ENCODE measurements at regions not wholly inside any gene's neighbourhood (a gene's known extent, or its start where the extent isn't known, plus 50 kb on each side); places are given as distances from the start of the nearest gene placed in this dataset.

DNA sequence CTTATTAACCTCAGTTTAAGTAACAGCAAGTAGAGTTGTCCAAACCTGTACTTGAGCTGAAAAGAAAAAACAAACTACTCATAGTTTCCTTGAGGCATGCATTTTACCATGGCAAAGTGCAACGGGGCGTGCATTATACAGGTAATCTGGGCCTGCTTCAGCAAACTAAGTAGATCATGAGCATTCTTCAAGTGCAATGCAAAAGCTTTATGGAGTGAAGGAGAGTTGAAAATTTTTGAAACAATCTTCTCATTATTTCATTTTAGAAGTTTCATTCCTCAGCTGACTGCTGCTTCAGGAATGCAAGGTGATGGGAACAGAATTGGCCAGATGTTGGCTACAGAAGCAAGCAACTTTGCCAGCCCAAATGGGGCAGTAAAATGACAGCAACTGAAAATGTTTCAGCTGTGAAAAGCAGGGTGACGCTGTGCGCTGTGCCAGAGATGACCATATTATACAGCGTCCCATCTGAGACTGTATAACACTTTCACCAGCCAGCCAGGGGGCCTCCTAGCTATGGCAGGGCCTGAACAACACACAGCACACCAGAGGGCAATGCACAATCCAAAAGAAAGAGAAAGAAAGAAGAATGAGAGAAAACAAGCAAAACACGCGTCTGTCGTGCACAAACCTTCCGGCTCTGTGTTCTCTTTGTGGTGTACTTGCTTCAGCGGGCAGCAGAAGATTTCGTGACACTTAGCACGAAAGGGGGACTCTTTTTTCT is 145.5 kb upstream of the FGF13 start:
- H3K9me2 ChIP-seq (ENCODE audit: insufficient read depth), result no peaks in the 10 kb centered on the region
- H3K4me2 ChIP-seq (ENCODE audit: low read length), result no peak overlapping the region
- no peak overlapping the region for H3K9ac ChIP-seq (ENCODE audit: low read length)
- H3K27ac ChIP-seq (ENCODE audit: low read depth, low read length), result no peak overlapping the region
- H3K4me1 ChIP-seq (ENCODE audit: control insufficient read depth in 1 of 2, insufficient read depth in 2 of 2, low read length in 2 of 2), result no peaks in the 10 kb centered on the region
- H2AFZ ChIP-seq (ENCODE audit: low read depth, low read length, poor library complexity, severe bottlenecking), result no peak overlapping the region
- DNase-seq (ENCODE audit: low read depth, low spot score), result no peak
- ChIA-PET RAD21 (ENCODE audit: low non-redundant PET in 1 of 2, low total read pairs in 2 of 2, uncharacterized antibody in 2 of 2, unreplicated experiment in 2 of 2) (no interaction called here), CTCF (no interaction called here), POLR2A (no interaction called here)
- no peak for ATAC-seq
- H3K79me2 ChIP-seq (ENCODE audit: insufficient read depth, low read length), result no peaks in the 10 kb centered on the region
- H3K9me3 ChIP-seq (ENCODE audit: control insufficient read depth in 1 of 2, insufficient read depth in 1 of 2, low read depth in 1 of 2, low read length in 2 of 2), result no peaks in the 10 kb centered on the region
- no peak overlapping the region for H3K4me3 ChIP-seq (replicated peaks in 1 of 2; ENCODE audit: low read depth in 1 of 2, low read length in 2 of 2)
- no peak for TF ChIP-seq ZFX (IDR thresholded peaks at IDR 0.05)
- no peaks in the 10 kb centered on the region for H4K20me1 ChIP-seq (ENCODE audit: insufficient read depth)
- no peaks in the 10 kb centered on the region for H3K27me3 ChIP-seq (ENCODE audit: insufficient read depth, low read length)
- intact Hi-C loops (cut with micrococcal nuclease), result no loop called here
- H3K36me3 ChIP-seq (ENCODE audit: control insufficient read depth in 1 of 2, insufficient read depth in 2 of 2, low read length in 2 of 2), result no peaks in the 10 kb centered on the region
- no TSS peak for BruUV-seq (replicated peaks)

DNA sequence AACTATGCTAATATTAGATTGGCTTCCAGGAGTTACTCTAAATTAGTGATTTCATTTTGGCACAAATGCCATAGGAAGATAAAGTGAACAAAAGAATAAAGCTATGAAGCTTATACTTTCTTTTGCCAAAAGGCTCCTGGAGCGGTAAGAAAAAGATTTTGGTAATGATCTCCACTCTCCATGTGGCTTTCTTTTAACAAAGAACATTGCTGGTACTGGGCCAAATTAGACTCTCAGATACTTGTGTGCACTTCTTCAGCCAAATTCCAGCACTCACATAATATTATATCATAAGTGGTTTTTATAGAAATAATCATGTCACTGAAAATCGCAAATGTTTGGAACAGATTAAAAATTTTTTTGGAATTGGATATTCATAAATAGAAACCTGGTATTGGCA is 142.4 kb upstream of the FGF13 start:
- no peak overlapping the region for H3K9ac ChIP-seq (ENCODE audit: low read length)
- no peak overlapping the region for H2AFZ ChIP-seq (ENCODE audit: low read depth, low read length, poor library complexity, severe bottlenecking)
- no peaks in the 10 kb centered on the region for H3K9me2 ChIP-seq (ENCODE audit: insufficient read depth)
- no peak overlapping the region for H3K4me2 ChIP-seq (ENCODE audit: low read length)
- TF ChIP-seq, protein P1, sequence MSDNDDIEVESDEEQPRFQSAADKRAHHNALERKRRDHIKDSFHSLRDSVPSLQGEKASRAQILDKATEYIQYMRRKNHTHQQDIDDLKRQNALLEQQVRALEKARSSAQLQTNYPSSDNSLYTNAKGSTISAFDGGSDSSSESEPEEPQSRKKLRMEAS (IDR thresholded peaks at IDR 0.05), result no peak
- TF ChIP-seq TCF7L2 (IDR thresholded peaks at IDR 0.05; ENCODE audit: borderline replicate concordance, extremely low read depth, insufficient read depth, insufficient read length) (no peak), JUND (IDR thresholded peaks at IDR 0.05) (no peak), YY1 (IDR thresholded peaks at IDR 0.05; ENCODE audit: extremely low read depth, insufficient replicate concordance, low read depth, low read length) (no peak), POLR2AphosphoS5 (IDR thresholded peaks at IDR 0.05; ENCODE audit: low read depth, low read length) (no peak), CBX3 (IDR thresholded peaks at IDR 0.05; ENCODE audit: low read depth) (no peak), CEBPB (IDR thresholded peaks at IDR 0.05; ENCODE audit: low read depth) (no peak), SRF (IDR thresholded peaks at IDR 0.05; ENCODE audit: low read depth) (no peak)
- TF ChIP-seq, protein P2, sequence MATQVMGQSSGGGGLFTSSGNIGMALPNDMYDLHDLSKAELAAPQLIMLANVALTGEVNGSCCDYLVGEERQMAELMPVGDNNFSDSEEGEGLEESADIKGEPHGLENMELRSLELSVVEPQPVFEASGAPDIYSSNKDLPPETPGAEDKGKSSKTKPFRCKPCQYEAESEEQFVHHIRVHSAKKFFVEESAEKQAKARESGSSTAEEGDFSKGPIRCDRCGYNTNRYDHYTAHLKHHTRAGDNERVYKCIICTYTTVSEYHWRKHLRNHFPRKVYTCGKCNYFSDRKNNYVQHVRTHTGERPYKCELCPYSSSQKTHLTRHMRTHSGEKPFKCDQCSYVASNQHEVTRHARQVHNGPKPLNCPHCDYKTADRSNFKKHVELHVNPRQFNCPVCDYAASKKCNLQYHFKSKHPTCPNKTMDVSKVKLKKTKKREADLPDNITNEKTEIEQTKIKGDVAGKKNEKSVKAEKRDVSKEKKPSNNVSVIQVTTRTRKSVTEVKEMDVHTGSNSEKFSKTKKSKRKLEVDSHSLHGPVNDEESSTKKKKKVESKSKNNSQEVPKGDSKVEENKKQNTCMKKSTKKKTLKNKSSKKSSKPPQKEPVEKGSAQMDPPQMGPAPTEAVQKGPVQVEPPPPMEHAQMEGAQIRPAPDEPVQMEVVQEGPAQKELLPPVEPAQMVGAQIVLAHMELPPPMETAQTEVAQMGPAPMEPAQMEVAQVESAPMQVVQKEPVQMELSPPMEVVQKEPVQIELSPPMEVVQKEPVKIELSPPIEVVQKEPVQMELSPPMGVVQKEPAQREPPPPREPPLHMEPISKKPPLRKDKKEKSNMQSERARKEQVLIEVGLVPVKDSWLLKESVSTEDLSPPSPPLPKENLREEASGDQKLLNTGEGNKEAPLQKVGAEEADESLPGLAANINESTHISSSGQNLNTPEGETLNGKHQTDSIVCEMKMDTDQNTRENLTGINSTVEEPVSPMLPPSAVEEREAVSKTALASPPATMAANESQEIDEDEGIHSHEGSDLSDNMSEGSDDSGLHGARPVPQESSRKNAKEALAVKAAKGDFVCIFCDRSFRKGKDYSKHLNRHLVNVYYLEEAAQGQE (IDR thresholded peaks at IDR 0.05; ENCODE audit: low read depth), result no peak
- H3K79me2 ChIP-seq (ENCODE audit: insufficient read depth, low read length), result no peaks in the 10 kb centered on the region
- no peak overlapping the region for H3K4me3 ChIP-seq (replicated peaks in 1 of 2; ENCODE audit: low read depth in 1 of 2, low read length in 2 of 2)
- no peaks in the 10 kb centered on the region for H4K20me1 ChIP-seq (ENCODE audit: insufficient read depth)
- DNase-seq (ENCODE audit: low read depth, low spot score) (no peak), ATAC-seq (no peak)
- CTCF ChIA-PET, result no interaction called here
- POLR2A ChIA-PET, result no interaction called here
- H3K9me3 ChIP-seq (ENCODE audit: control insufficient read depth in 1 of 2, insufficient read depth in 1 of 2, low read depth in 1 of 2, low read length in 2 of 2), result no peaks in the 10 kb centered on the region
- intact Hi-C loops (cut with micrococcal nuclease), result no loop called here
- RAD21 ChIA-PET (ENCODE audit: low non-redundant PET in 1 of 2, low total read pairs in 2 of 2, uncharacterized antibody in 2 of 2, unreplicated experiment in 2 of 2), result no interaction called here
- H3K27me3 ChIP-seq (ENCODE audit: insufficient read depth, low read length), result no peaks in the 10 kb centered on the region
- no peaks in the 10 kb centered on the region for H3K36me3 ChIP-seq (ENCODE audit: control insufficient read depth in 1 of 2, insufficient read depth in 2 of 2, low read length in 2 of 2)
- H3K27ac ChIP-seq (ENCODE audit: low read depth, low read length), result no peak overlapping the region
- BruUV-seq (replicated peaks), result no TSS peak
- H3K4me1 ChIP-seq (ENCODE audit: control insufficient read depth in 1 of 2, insufficient read depth in 2 of 2, low read length in 2 of 2), result no peaks in the 10 kb centered on the region

Measured in HCT116 (cell line).